Lower lobe of right lung (tissue), 2 donors: ENCODE measurements at regions not wholly inside any gene's neighbourhood (a gene's known extent, or its start where the extent isn't known, plus 50 kb on each side); places are given as distances from the start of the nearest gene placed in this dataset.

ENCODE experiments used
- ATAC-seq, 2 donors: fragments of 200-7000 bp; cut with Tn5 transposase; one replicate each; pipeline ENCODE4 v1.9.1; 2020 to 2022; ENCODE audit warnings: mild to moderate bottlenecking in 2 of 2, moderate library complexity in 2 of 2
- DNase-seq: peaks from one replicate; pipeline ENCODE4 v3.0.0-alpha.2; 2020
- H3K27ac ChIP-seq: fragments of 200-600 bp; one replicate; pipeline ENCODE4 v1.8.0; 2022
- H3K27me3 ChIP-seq: fragments of 200-600 bp; one replicate; pipeline ENCODE4 v1.8.0; 2022; ENCODE audit warnings: low read depth
- H3K36me3 ChIP-seq: fragments of 200-600 bp; one replicate; pipeline ENCODE4 v1.8.0; 2022; ENCODE audit warnings: mild to moderate bottlenecking
- H3K4me1 ChIP-seq: fragments of 200-600 bp; one replicate; pipeline ENCODE4 v1.8.0; 2022
- H3K4me3 ChIP-seq: fragments of 200-600 bp; one replicate; pipeline ENCODE4 v1.8.0; 2022; ENCODE audit warnings: mild to moderate bottlenecking
- H3K9me3 ChIP-seq: fragments of 200-600 bp; one replicate; pipeline ENCODE4 v1.8.0; 2022
- CTCF ChIP-seq: fragments of 200-600 bp; IDR thresholded peaks from one replicate; pipeline ENCODE4 v1.8.0; 2022; ENCODE audit warnings: antibody characterized with exemption, mild to moderate bottlenecking
- intact Hi-C: fragments of 100-400 bp; cut with DNase I; formaldehyde crosslinking; loops from one replicate; pipeline ENCODE4 v1.11.0; 2022
- donor health status: DM: no; HTN: yes; CAD: no; lungs with severe emphysema.

- no peak for TF ChIP-seq CTCF
- no peak for ATAC-seq
- H3K9me3 ChIP-seq: no peaks in the 10 kb centered on the region
- H3K4me1 ChIP-seq: no peaks in the 10 kb centered on the region
- no peaks in the 10 kb centered on the region for H3K36me3 ChIP-seq
- intact Hi-C loops: no loop called here
- H3K4me3 ChIP-seq: no peak overlapping the region
- no peak for DNase-seq
- H3K27me3 ChIP-seq: peaks cover 12% of the 10 kb centered on the region
- H3K27ac ChIP-seq: no peak overlapping the region
Measured at GRCh38 chr1:29825941-29826415, 589.7 kb downstream of the PTPRU start.

- no peak overlapping the region for H3K4me3 ChIP-seq
- DNase-seq (no peak), ATAC-seq (no peak)
- H3K27ac ChIP-seq: no peak overlapping the region
- H3K36me3 ChIP-seq: no peaks in the 10 kb centered on the region
- no peaks in the 10 kb centered on the region for H3K4me1 ChIP-seq
- H3K27me3 ChIP-seq: peaks cover 12% of the 10 kb centered on the region
- H3K9me3 ChIP-seq: no peaks in the 10 kb centered on the region
- TF ChIP-seq CTCF: no peak
- intact Hi-C loops: no loop called here
Measured at GRCh38 chr1:29825274-29825940, 589.1 kb downstream of the PTPRU start.

- ATAC-seq (peak in 1 of 2 donors; percentile 25), DNase-seq (no peak)
- Histone ChIP-seq H3K9me3 (no peaks in the 10 kb centered on the region), H3K27me3 (peaks cover 12% of the 10 kb centered on the region), H3K27ac (no peak overlapping the region), H3K36me3 (no peaks in the 10 kb centered on the region), H3K4me1 (no peaks in the 10 kb centered on the region), H3K4me3 (no peak overlapping the region)
- TF ChIP-seq CTCF: no peak
- intact Hi-C loops: no loop called here
Measured at GRCh38 chr1:29824511-29825273, 588.4 kb downstream of the PTPRU start.

GRCh38 chr1:29824025-29824424 lies 587.7 kb downstream of the PTPRU start:
- no peak for DNase-seq
- H3K27me3 ChIP-seq: peaks cover 14% of the 10 kb centered on the region

GRCh38 chr1:29823561-29823960 lies 587.2 kb downstream of the PTPRU start:
- Histone ChIP-seq H3K4me1 (no peaks in the 10 kb centered on the region), H3K27me3 (peaks cover 10% of the 10 kb centered on the region), H3K4me3 (no peak overlapping the region), H3K36me3 (no peaks in the 10 kb centered on the region), H3K27ac (no peak overlapping the region), H3K9me3 (no peaks in the 10 kb centered on the region)
- DNase-seq (no peak), ATAC-seq (no peak)
- TF ChIP-seq CTCF: no peak
- intact Hi-C loops: no loop called here

More at GRCh38 chr1:29824025-29824424, 587.7 kb downstream of the PTPRU start:
- no peak overlapping the region for H3K27ac ChIP-seq
- H3K36me3 ChIP-seq: no peaks in the 10 kb centered on the region
- H3K9me3 ChIP-seq: no peaks in the 10 kb centered on the region
- H3K4me1 ChIP-seq: no peaks in the 10 kb centered on the region
- no peak for ATAC-seq
- H3K4me3 ChIP-seq: no peak overlapping the region
- intact Hi-C loops: no loop called here
- TF ChIP-seq CTCF: no peak
